ENCODE measurements at regions not wholly inside any gene's neighbourhood (a gene's known extent, or its start where the extent isn't known, plus 50 kb on each side); places are given as distances from the start of the nearest gene placed in this dataset.
"Not testable (repeated sequence)": the region's sequence is repeated elsewhere in the genome, so short reads cannot be mapped to it uniquely, and the experiment has no call there.

- DNase-seq (ENCODE audit: low spot score in 2 of 2): no peak
- H3K36me3 ChIP-seq (replicated peaks): no peaks in the 10 kb centered on the region
- in situ Hi-C loops (cut with MboI; ENCODE audit: low sequenced_read_pairs): no loop called here
- H3K9me3 ChIP-seq: no peaks in the 10 kb centered on the region
- H3K4me1 ChIP-seq: no peaks in the 10 kb centered on the region
- no peaks in the 10 kb centered on the region; the same call in 1 of the 2 replicates for H3K27me3 ChIP-seq (ENCODE audit: low read depth)
- H3K4me3 ChIP-seq: no peak overlapping the region
Measured at GRCh38 chr12:72179841-72180240, 92.3 kb upstream of the TRHDE start.

GRCh38 chr12:72184971-72185533 lies 87.1 kb upstream of the TRHDE start:
- DNase-seq (ENCODE audit: low spot score in 2 of 2); H3K4me1 ChIP-seq; in situ Hi-C loops (cut with MboI; ENCODE audit: low sequenced_read_pairs); H3K4me3 ChIP-seq; H3K27me3 ChIP-seq (ENCODE audit: low read depth); H3K9me3 ChIP-seq; H3K36me3 ChIP-seq (replicated peaks): not testable (repeated sequence)

- Histone ChIP-seq H3K4me3 (no peak overlapping the region), H3K9me3 (no peaks in the 10 kb centered on the region), H3K4me1 (peaks cover 8% of the 10 kb centered on the region), H3K36me3 (replicated peaks) (no peaks in the 10 kb centered on the region), H3K27me3 (ENCODE audit: low read depth) (no peaks in the 10 kb centered on the region)
- DNase-seq (ENCODE audit: low spot score in 2 of 2): no peak
- in situ Hi-C loops (cut with MboI; ENCODE audit: low sequenced_read_pairs): no loop called here
Measured at GRCh38 chr12:72189266-72189665, 82.9 kb upstream of the TRHDE start.

- Histone ChIP-seq H3K9me3 (no peaks in the 10 kb centered on the region; the same call in 1 of the 2 replicates), H3K4me3 (no peak overlapping the region), H3K4me1 (peaks cover 8% of the 10 kb centered on the region), H3K36me3 (replicated peaks) (no peaks in the 10 kb centered on the region), H3K27me3 (ENCODE audit: low read depth) (no peaks in the 10 kb centered on the region)
- no peak for DNase-seq (ENCODE audit: low spot score in 2 of 2)
- in situ Hi-C loops (cut with MboI; ENCODE audit: low sequenced_read_pairs): no loop called here
Measured at GRCh38 chr12:72191761-72192160, 80.4 kb upstream of the TRHDE start.

GRCh38 chr12:72197790-72198189 lies 74.4 kb upstream of the TRHDE start:
- H3K4me1 ChIP-seq: peaks cover 8% of the 10 kb centered on the region
- DNase-seq (ENCODE audit: low spot score in 2 of 2): no peak
- no peak overlapping the region for H3K4me3 ChIP-seq
- in situ Hi-C loops (cut with MboI; ENCODE audit: low sequenced_read_pairs): no loop called here
- no peaks in the 10 kb centered on the region for H3K36me3 ChIP-seq (replicated peaks)
- no peaks in the 10 kb centered on the region; the same call in 1 of the 2 replicates for H3K9me3 ChIP-seq
- H3K27me3 ChIP-seq (ENCODE audit: low read depth): no peaks in the 10 kb centered on the region

- Histone ChIP-seq H3K27me3 (ENCODE audit: low read depth) (no peaks in the 10 kb centered on the region), H3K4me3 (no peak overlapping the region), H3K9me3 (no peaks in the 10 kb centered on the region), H3K4me1 (no peaks in the 10 kb centered on the region), H3K36me3 (replicated peaks) (no peaks in the 10 kb centered on the region)
- no peak for DNase-seq (ENCODE audit: low spot score in 2 of 2)
- in situ Hi-C loops (cut with MboI; ENCODE audit: low sequenced_read_pairs): no loop called here
Measured at GRCh38 chr12:72201457-72201856, 70.7 kb upstream of the TRHDE start.

GRCh38 chr12:72203764-72204335 lies 68.3 kb upstream of the TRHDE start:
- Histone ChIP-seq H3K4me3 (no peak overlapping the region), H3K4me1 (no peaks in the 10 kb centered on the region; the same call in 1 of the 2 replicates), H3K9me3 (no peaks in the 10 kb centered on the region), H3K36me3 (replicated peaks) (no peaks in the 10 kb centered on the region), H3K27me3 (ENCODE audit: low read depth) (no peaks in the 10 kb centered on the region)
- in situ Hi-C loops (cut with MboI; ENCODE audit: low sequenced_read_pairs): no loop called here
- no peak for DNase-seq (ENCODE audit: low spot score in 2 of 2)

- Histone ChIP-seq H3K9me3 (no peaks in the 10 kb centered on the region), H3K4me3 (no peak overlapping the region), H3K4me1 (no peaks in the 10 kb centered on the region; the same call in 1 of the 2 replicates), H3K27me3 (ENCODE audit: low read depth) (no peaks in the 10 kb centered on the region), H3K36me3 (replicated peaks) (no peaks in the 10 kb centered on the region)
- in situ Hi-C loops (cut with MboI; ENCODE audit: low sequenced_read_pairs): no loop called here
- peak in 1 of 2 experiments; percentile 15 for DNase-seq (ENCODE audit: low spot score in 2 of 2)
Measured at GRCh38 chr12:72207079-72207478, 65.1 kb upstream of the TRHDE start.

- no peak for DNase-seq (ENCODE audit: low spot score in 2 of 2)
- no peaks in the 10 kb centered on the region for H3K9me3 ChIP-seq
- in situ Hi-C loops (cut with MboI; ENCODE audit: low sequenced_read_pairs): no loop called here
- no peaks in the 10 kb centered on the region; the same call in 1 of the 2 replicates for H3K4me1 ChIP-seq
- H3K4me3 ChIP-seq: no peak overlapping the region
- H3K36me3 ChIP-seq (replicated peaks): no peaks in the 10 kb centered on the region
- H3K27me3 ChIP-seq (ENCODE audit: low read depth): no peaks in the 10 kb centered on the region
Measured at GRCh38 chr12:72207486-72208409, 64.4 kb upstream of the TRHDE start.

- H3K4me3 ChIP-seq: no peak overlapping the region
- peaks cover 2% of the 10 kb centered on the region for H3K4me1 ChIP-seq
- H3K27me3 ChIP-seq (ENCODE audit: low read depth): no peaks in the 10 kb centered on the region
- DNase-seq (ENCODE audit: low spot score in 2 of 2): no peak
- in situ Hi-C loops (cut with MboI; ENCODE audit: low sequenced_read_pairs): no loop called here
- H3K9me3 ChIP-seq: no peaks in the 10 kb centered on the region
- H3K36me3 ChIP-seq (replicated peaks): no peaks in the 10 kb centered on the region
Measured at GRCh38 chr12:72209086-72209485, 63.1 kb upstream of the TRHDE start.

- peak in 1 of 2 experiments; percentile 30 for DNase-seq (ENCODE audit: low spot score in 2 of 2)
- in situ Hi-C loops (cut with MboI; ENCODE audit: low sequenced_read_pairs): no loop called here
- no peak overlapping the region for H3K4me3 ChIP-seq
- H3K4me1 ChIP-seq: peaks cover 9% of the 10 kb centered on the region
- no peaks in the 10 kb centered on the region for H3K9me3 ChIP-seq
- no peaks in the 10 kb centered on the region for H3K36me3 ChIP-seq (replicated peaks)
- no peaks in the 10 kb centered on the region for H3K27me3 ChIP-seq (ENCODE audit: low read depth)
Measured at GRCh38 chr12:72214163-72214562, 58.0 kb upstream of the TRHDE start.

GRCh38 chr12:72215287-72215686 lies 56.9 kb upstream of the TRHDE start:
- in situ Hi-C loops (cut with MboI; ENCODE audit: low sequenced_read_pairs); H3K36me3 ChIP-seq (replicated peaks); H3K9me3 ChIP-seq; DNase-seq (ENCODE audit: low spot score in 2 of 2); H3K4me1 ChIP-seq; H3K4me3 ChIP-seq; H3K27me3 ChIP-seq (ENCODE audit: low read depth): not testable (repeated sequence)

- no peak for DNase-seq (ENCODE audit: low spot score in 2 of 2)
- no peaks in the 10 kb centered on the region for H3K9me3 ChIP-seq
- H3K27me3 ChIP-seq (ENCODE audit: low read depth): peaks cover 4% of the 10 kb centered on the region; the same call in 1 of the 2 replicates
- in situ Hi-C loops (cut with MboI; ENCODE audit: low sequenced_read_pairs): no loop called here
- no peaks in the 10 kb centered on the region for H3K4me1 ChIP-seq
- H3K4me3 ChIP-seq: no peak overlapping the region
- H3K36me3 ChIP-seq (replicated peaks): no peaks in the 10 kb centered on the region
Measured at GRCh38 chr12:72219937-72220336, 52.2 kb upstream of the TRHDE start.
